Spleen (tissue), 7 donors: ENCODE measurements at regions not wholly inside any gene's neighbourhood (a gene's known extent, or its start where the extent isn't known, plus 50 kb on each side); places are given as distances from the start of the nearest gene placed in this dataset.

Experiments used
- POLR2AphosphoS5 ChIP-seq, 3 donors: sonication (generic); formaldehyde crosslinking; IDR thresholded peaks; one replicate each; pipeline ENCODE4 v1.5.1; 2017; ENCODE audit warnings: antibody characterized with exemption in 3 of 3
- TF ChIP-seq, protein P1 (sequence below), 11 experiments: fragments of 200-600 bp in 7 of 11; fragments of 450-650 bp in 4 of 11; sonication (generic) in 4 of 11; IDR thresholded peaks in 8 of 11; conservative IDR thresholded peaks in 3 of 11; 1 replicate in 7 of 11; 2 replicates in 4 of 11; pipeline versions ENCODE4 v1.4.0 to v1.8.0; 2016 to 2021; ENCODE audit warnings: antibody characterized with exemption in 11 of 11, inconsistent platforms in 4 of 11, mild to moderate bottlenecking in 1 of 11
- donor health status: DM: no; HTN: no; CAD: no; lungs with moderate emphysema.
- donor health status: DM: no; HTN: no; CAD: no.
- donor health status: DM: no; HTN: no; CAD: no.

- no peak for TF ChIP-seq POLR2AphosphoS5 (IDR thresholded peaks at IDR 0.05)
- TF ChIP-seq, protein P1, sequence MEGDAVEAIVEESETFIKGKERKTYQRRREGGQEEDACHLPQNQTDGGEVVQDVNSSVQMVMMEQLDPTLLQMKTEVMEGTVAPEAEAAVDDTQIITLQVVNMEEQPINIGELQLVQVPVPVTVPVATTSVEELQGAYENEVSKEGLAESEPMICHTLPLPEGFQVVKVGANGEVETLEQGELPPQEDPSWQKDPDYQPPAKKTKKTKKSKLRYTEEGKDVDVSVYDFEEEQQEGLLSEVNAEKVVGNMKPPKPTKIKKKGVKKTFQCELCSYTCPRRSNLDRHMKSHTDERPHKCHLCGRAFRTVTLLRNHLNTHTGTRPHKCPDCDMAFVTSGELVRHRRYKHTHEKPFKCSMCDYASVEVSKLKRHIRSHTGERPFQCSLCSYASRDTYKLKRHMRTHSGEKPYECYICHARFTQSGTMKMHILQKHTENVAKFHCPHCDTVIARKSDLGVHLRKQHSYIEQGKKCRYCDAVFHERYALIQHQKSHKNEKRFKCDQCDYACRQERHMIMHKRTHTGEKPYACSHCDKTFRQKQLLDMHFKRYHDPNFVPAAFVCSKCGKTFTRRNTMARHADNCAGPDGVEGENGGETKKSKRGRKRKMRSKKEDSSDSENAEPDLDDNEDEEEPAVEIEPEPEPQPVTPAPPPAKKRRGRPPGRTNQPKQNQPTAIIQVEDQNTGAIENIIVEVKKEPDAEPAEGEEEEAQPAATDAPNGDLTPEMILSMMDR (IDR thresholded peaks at IDR 0.05 in 8 of 11, conservative IDR thresholded peaks at IDR 0.05 in 3 of 11): no peak
These were observed 222.4 kb upstream of the ID2 start for GRCh38 chr2:8459474-8459873.
